Fibroblast of villous mesenchyme (primary cell): ENCODE measurements at regions not wholly inside any gene's neighbourhood (a gene's known extent, or its start where the extent isn't known, plus 50 kb on each side); places are given as distances from the start of the nearest gene placed in this dataset.

Experiments used
- DNase-seq: peaks from one replicate; pipeline ENCODE4 v3.0.0-alpha.2; 2010; ENCODE audit warnings: low read depth
- H3K4me3 ChIP-seq: 2 replicates; pipeline ENCODE4 v1.5.1; 2011; ENCODE audit warnings: low read depth, mild to moderate bottlenecking, low read length
- CTCF ChIP-seq: IDR thresholded peaks from 2 replicates; pipeline ENCODE4 v1.5.1; 2012; ENCODE audit warnings: low read depth, mild to moderate bottlenecking, low read length; ENCODE audit not compliant: insufficient read depth

GRCh38 chr15:25068696-25069095 lies 113.9 kb downstream of the SNRPN start:
- TF ChIP-seq CTCF = no peak
- no peak for DNase-seq
- H3K4me3 ChIP-seq = no peak overlapping the region

GRCh38 chr15:25070353-25070963 lies 115.7 kb downstream of the SNRPN start:
- TF ChIP-seq CTCF = no peak
- no peak for DNase-seq
- H3K4me3 ChIP-seq = no peak overlapping the region

- H3K4me3 ChIP-seq = no peak overlapping the region
- no peak for DNase-seq
- TF ChIP-seq CTCF = no peak
These were observed 118.2 kb downstream of the SNRPN start for GRCh38 chr15:25072857-25073476.

GRCh38 chr15:25087137-25087536 lies 132.3 kb downstream of the SNRPN start:
- no peak for DNase-seq
- H3K4me3 ChIP-seq = no peak overlapping the region
- no peak for TF ChIP-seq CTCF

GRCh38 chr15:25088261-25088790 lies 133.5 kb downstream of the SNRPN start:
- no peak overlapping the region for H3K4me3 ChIP-seq
- TF ChIP-seq CTCF = no peak
- DNase-seq = no peak

- no peak overlapping the region for H3K4me3 ChIP-seq
- no peak for DNase-seq
- TF ChIP-seq CTCF = no peak
These were observed 134.8 kb downstream of the SNRPN start for GRCh38 chr15:25089577-25089976.
